ENCODE measurements at regions not wholly inside any gene's neighbourhood (a gene's known extent, or its start where the extent isn't known, plus 50 kb on each side); places are given as distances from the start of the nearest gene placed in this dataset.

- H3K14ac ChIP-seq (replicated peaks; ENCODE audit: low read depth, low read length): no peak overlapping the region
- no peak for DNase-seq
- no peak overlapping the region for H2BK20ac ChIP-seq (ENCODE audit: low read depth, low read length)
- no peaks in the 10 kb centered on the region for H3K36me3 ChIP-seq (ENCODE audit: control insufficient read depth, insufficient read depth, low read length)
- no peak overlapping the region for H4K5ac ChIP-seq (ENCODE audit: low read depth, low read length)
- no peaks in the 10 kb centered on the region for H3K4me1 ChIP-seq (ENCODE audit: control insufficient read depth, insufficient read depth, low read length)
- H2BK15ac ChIP-seq (ENCODE audit: low read depth, low read length): no peak overlapping the region
- no CpG with 5 or more reads among the region's 5 CpGs for WGBS, 2 experiments (ENCODE audit: extremely low coverage in 2 of 2, insufficient read length in 1 of 2)
- H4K20me1 ChIP-seq (ENCODE audit: insufficient read depth, low read length): no peaks in the 10 kb centered on the region
- H3K79me1 ChIP-seq (ENCODE audit: low read depth in 1 of 2, low read length in 2 of 2): no peaks in the 10 kb centered on the region
- CTCF ChIA-PET: no interaction called here
- H3K4ac ChIP-seq (ENCODE audit: low read depth, low read length): no peak overlapping the region
- TF ChIP-seq CTCF (conservative IDR thresholded peaks at IDR 0.05; ENCODE audit: low read depth, low read length): no peak
- no peak for TF ChIP-seq FOS (IDR thresholded peaks at IDR 0.05; ENCODE audit: low read depth, low read length)
- TF ChIP-seq CEBPB (IDR thresholded peaks at IDR 0.05; ENCODE audit: low read depth, low read length): no peak
- TF ChIP-seq MXI1 (IDR thresholded peaks at IDR 0.05; ENCODE audit: borderline replicate concordance, low read depth, low read length): no peak
- TF ChIP-seq MAFK (IDR thresholded peaks at IDR 0.05; ENCODE audit: low read depth, low read length): no peak
- no peak for TF ChIP-seq NFE2L2 (IDR thresholded peaks at IDR 0.05; ENCODE audit: low read depth, low read length)
- no peak for TF ChIP-seq POLR2A (IDR thresholded peaks at IDR 0.05; ENCODE audit: low read depth, low read length)
- TF ChIP-seq USF2 (IDR thresholded peaks at IDR 0.05; ENCODE audit: low read depth, low read length): no peak
- no peak for TF ChIP-seq RCOR1 (IDR thresholded peaks at IDR 0.05; ENCODE audit: insufficient replicate concordance, low read length)
- TF ChIP-seq MAZ (IDR thresholded peaks at IDR 0.05; ENCODE audit: borderline replicate concordance, low read depth, low read length): no peak
- TF ChIP-seq RFX5 (IDR thresholded peaks at IDR 0.05; ENCODE audit: low read depth, low read length): no peak
- no peak for TF ChIP-seq SMC3 (IDR thresholded peaks at IDR 0.05; ENCODE audit: low read depth, low read length)
- no peak for TF ChIP-seq CHD1 (IDR thresholded peaks at IDR 0.05; ENCODE audit: low read depth, low read length)
- TF ChIP-seq RAD21 (IDR thresholded peaks at IDR 0.05; ENCODE audit: low read length): no peak
- TF ChIP-seq BHLHE40 (IDR thresholded peaks at IDR 0.05; ENCODE audit: low read depth, low read length): no peak
- no peak for TF ChIP-seq ELK1 (IDR thresholded peaks at IDR 0.05; ENCODE audit: borderline replicate concordance, low read depth, low read length)
- H3K27ac ChIP-seq (ENCODE audit: insufficient read depth, low read length): no peak overlapping the region
- no peak overlapping the region for H2AK5ac ChIP-seq (ENCODE audit: low read depth, low read length)
- H2AK9ac ChIP-seq (replicated peaks; ENCODE audit: low read depth, low read length, poor library complexity): no peak overlapping the region
- H3K4me3 ChIP-seq (ENCODE audit: insufficient read depth, low read depth, low read length): no peak overlapping the region
- in situ Hi-C loops (cut with MboI; ENCODE audit: low sequenced_read_pairs): no loop called here
- no peak overlapping the region for H3K4me2 ChIP-seq (ENCODE audit: low read depth, low read length)
- dilution Hi-C loops (cut with HindIII; ENCODE audit: low sequenced_read_pairs, unreplicated experiment): no loop called here
- H3K9me3 ChIP-seq (ENCODE audit: control insufficient read depth, insufficient read depth, low read length): no peaks in the 10 kb centered on the region
- H2BK5ac ChIP-seq (ENCODE audit: low read depth, low read length, poor library complexity, severe bottlenecking): no peak overlapping the region
- H2AFZ ChIP-seq (replicated peaks; ENCODE audit: low read length, poor library complexity): no peak overlapping the region
- no peak overlapping the region for H4K8ac ChIP-seq (ENCODE audit: low read depth in 2 of 2, low read length in 2 of 2)
- intact Hi-C loops (cut with micrococcal nuclease): no loop called here
- no peak overlapping the region for H3K56ac ChIP-seq (ENCODE audit: extremely low read depth, insufficient read depth, low read length)
- H2BK120ac ChIP-seq (ENCODE audit: low read depth, low read length): no peak overlapping the region
- no peak overlapping the region for H3K23ac ChIP-seq (ENCODE audit: low read depth, low read length)
- H3K9me1 ChIP-seq (ENCODE audit: insufficient read depth, low read length): no peaks in the 10 kb centered on the region
- peaks cover 5% of the 10 kb centered on the region; the same call in 1 of the 2 replicates for H3K27me3 ChIP-seq (ENCODE audit: control insufficient read depth, insufficient read depth, low read length)
- no peak for ATAC-seq (ENCODE audit: low read depth)
- POLR2A ChIA-PET (ENCODE audit: unreplicated experiment): no interaction called here
- no peak overlapping the region for H4K91ac ChIP-seq (ENCODE audit: insufficient read depth, low read depth, low read length)
- no peak overlapping the region for H3K9ac ChIP-seq (ENCODE audit: low read depth, low read length)
- no peak overlapping the region for H3K18ac ChIP-seq (ENCODE audit: low read depth, low read length)
- BruUV-seq (replicated peaks): no TSS peak
Measured at GRCh38 chr19:31543456-31543855, 194.2 kb upstream of the TSHZ3 start.

Data from IMR-90 (cell line).